HFF-Myc (cell line): ENCODE measurements at regions not wholly inside any gene's neighbourhood (a gene's known extent, or its start where the extent isn't known, plus 50 kb on each side); places are given as distances from the start of the nearest gene placed in this dataset.

Experiments
- DNase-seq: peaks from one replicate; pipeline ENCODE4 v3.0.0-alpha.2; 2011; ENCODE audit warnings: low read depth; ENCODE audit errors: extremely low read depth
- H3K4me3 ChIP-seq: replicated peaks from 2 replicates; pipeline ENCODE4 v1.5.1; 2011; ENCODE audit warnings: low read depth, mild to moderate bottlenecking, control low read depth, low read length
- CTCF ChIP-seq: IDR thresholded peaks from 2 replicates; pipeline ENCODE4 v1.5.1; 2012; ENCODE audit warnings: mild to moderate bottlenecking, low read depth, low read length, control low read depth; ENCODE audit errors: missing control alignments

- no peak overlapping the region for H3K4me3 ChIP-seq
- TF ChIP-seq CTCF: no peak
- DNase-seq: no peak
Observed at GRCh38 chr13:111515635-111516034, 195.2 kb downstream of the TEX29 start.

- no peak for DNase-seq
- no peak overlapping the region for H3K4me3 ChIP-seq
- TF ChIP-seq CTCF: no peak
Observed at GRCh38 chr13:111516712-111517640, 196.5 kb downstream of the TEX29 start.

GRCh38 chr13:111517641-111518010, 197.2 kb downstream of the TEX29 start:
- TF ChIP-seq CTCF: no peak
- no peak overlapping the region for H3K4me3 ChIP-seq
- no peak for DNase-seq

GRCh38 chr13:111518161-111518792, 197.8 kb downstream of the TEX29 start:
- TF ChIP-seq CTCF: no peak
- no peak overlapping the region for H3K4me3 ChIP-seq
- no peak for DNase-seq

- H3K4me3 ChIP-seq: no peak overlapping the region
- TF ChIP-seq CTCF: no peak
- DNase-seq: no peak
Observed at GRCh38 chr13:111519041-111519440, 198.6 kb downstream of the TEX29 start.

- TF ChIP-seq CTCF: no peak
- H3K4me3 ChIP-seq: no peak overlapping the region
- no peak for DNase-seq
Observed at GRCh38 chr13:111519490-111520170, 199.2 kb downstream of the TEX29 start.
